ENCODE measurements at regions not wholly inside any gene's neighbourhood (a gene's known extent, or its start where the extent isn't known, plus 50 kb on each side); places are given as distances from the start of the nearest gene placed in this dataset.
"Not testable (repeated sequence)": the region's sequence is repeated elsewhere in the genome, so short reads cannot be mapped to it uniquely, and the experiment has no call there.

- H3K4me3 ChIP-seq = no peak overlapping the region
- TF ChIP-seq, protein P1, sequence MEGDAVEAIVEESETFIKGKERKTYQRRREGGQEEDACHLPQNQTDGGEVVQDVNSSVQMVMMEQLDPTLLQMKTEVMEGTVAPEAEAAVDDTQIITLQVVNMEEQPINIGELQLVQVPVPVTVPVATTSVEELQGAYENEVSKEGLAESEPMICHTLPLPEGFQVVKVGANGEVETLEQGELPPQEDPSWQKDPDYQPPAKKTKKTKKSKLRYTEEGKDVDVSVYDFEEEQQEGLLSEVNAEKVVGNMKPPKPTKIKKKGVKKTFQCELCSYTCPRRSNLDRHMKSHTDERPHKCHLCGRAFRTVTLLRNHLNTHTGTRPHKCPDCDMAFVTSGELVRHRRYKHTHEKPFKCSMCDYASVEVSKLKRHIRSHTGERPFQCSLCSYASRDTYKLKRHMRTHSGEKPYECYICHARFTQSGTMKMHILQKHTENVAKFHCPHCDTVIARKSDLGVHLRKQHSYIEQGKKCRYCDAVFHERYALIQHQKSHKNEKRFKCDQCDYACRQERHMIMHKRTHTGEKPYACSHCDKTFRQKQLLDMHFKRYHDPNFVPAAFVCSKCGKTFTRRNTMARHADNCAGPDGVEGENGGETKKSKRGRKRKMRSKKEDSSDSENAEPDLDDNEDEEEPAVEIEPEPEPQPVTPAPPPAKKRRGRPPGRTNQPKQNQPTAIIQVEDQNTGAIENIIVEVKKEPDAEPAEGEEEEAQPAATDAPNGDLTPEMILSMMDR (IDR thresholded peaks at IDR 0.05) = no peak
- intact Hi-C loops (cut with DNase I) = no loop called here
- H3K36me3 ChIP-seq = no peaks in the 10 kb centered on the region
- H3K4me1 ChIP-seq = peaks cover 9% of the 10 kb centered on the region
- ATAC-seq (no peak), DNase-seq (no peak)
- H3K9me3 ChIP-seq = no peaks in the 10 kb centered on the region
- H3K27ac ChIP-seq = no peak overlapping the region
- H3K27me3 ChIP-seq = no peaks in the 10 kb centered on the region
These were observed 117.1 kb upstream of the PDE1A start for GRCh38 chr2:182543741-182544525.

- no peak overlapping the region for H3K27ac ChIP-seq
- H3K4me1 ChIP-seq = peaks cover 6% of the 10 kb centered on the region
- TF ChIP-seq, protein P1 (IDR thresholded peaks at IDR 0.05) = no peak
- intact Hi-C loops (cut with DNase I) = no loop called here
- H3K27me3 ChIP-seq = no peaks in the 10 kb centered on the region
- H3K4me3 ChIP-seq = no peak overlapping the region
- no peaks in the 10 kb centered on the region for H3K36me3 ChIP-seq
- no peak for DNase-seq
- no peak for ATAC-seq
- no peaks in the 10 kb centered on the region for H3K9me3 ChIP-seq
These were observed 118.8 kb upstream of the PDE1A start for GRCh38 chr2:182545420-182546167.

- Histone ChIP-seq H3K4me3 (no peak overlapping the region), H3K27me3 (no peaks in the 10 kb centered on the region), H3K4me1 (no peaks in the 10 kb centered on the region), H3K36me3 (no peaks in the 10 kb centered on the region), H3K9me3 (no peaks in the 10 kb centered on the region), H3K27ac (no peak overlapping the region)
- intact Hi-C loops (cut with DNase I) = no loop called here
- ATAC-seq = no peak
- TF ChIP-seq, protein P1 (IDR thresholded peaks at IDR 0.05) = no peak
- DNase-seq = no peak
These were observed 121.5 kb upstream of the PDE1A start for GRCh38 chr2:182548031-182548950.

DNA sequence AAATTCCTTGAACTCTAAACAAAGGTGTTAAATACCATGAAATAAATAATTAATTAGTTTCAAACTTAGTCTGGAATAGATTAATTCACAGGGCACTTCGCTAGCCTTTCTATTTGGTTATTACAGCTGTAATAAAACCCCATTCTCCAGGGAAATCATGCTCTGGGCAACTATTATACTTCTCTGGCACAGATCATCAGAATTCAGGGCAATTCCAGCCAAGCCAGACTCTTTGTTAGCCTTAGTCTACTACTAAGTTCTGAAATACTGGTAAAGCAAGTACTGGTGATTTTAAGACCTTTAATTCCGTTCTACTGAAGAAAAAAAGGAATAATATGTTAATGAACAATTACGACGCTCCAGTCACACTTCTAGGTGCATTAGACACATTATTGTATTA, 123.4 kb upstream of the PDE1A start:
- no peak overlapping the region for H3K27ac ChIP-seq
- no peak for DNase-seq
- no peaks in the 10 kb centered on the region for H3K27me3 ChIP-seq
- no peaks in the 10 kb centered on the region for H3K36me3 ChIP-seq
- no peaks in the 10 kb centered on the region for H3K4me1 ChIP-seq
- TF ChIP-seq, protein P1 (IDR thresholded peaks at IDR 0.05) = no peak
- intact Hi-C loops (cut with DNase I) = no loop called here
- H3K4me3 ChIP-seq = no peak overlapping the region
- ATAC-seq = no peak
- H3K9me3 ChIP-seq = no peaks in the 10 kb centered on the region

- H3K4me1 ChIP-seq; H3K36me3 ChIP-seq; H3K27ac ChIP-seq; H3K4me3 ChIP-seq; H3K27me3 ChIP-seq; DNase-seq; ATAC-seq; H3K9me3 ChIP-seq; intact Hi-C loops (cut with DNase I): not testable (repeated sequence)
These were observed 125.4 kb upstream of the PDE1A start for GRCh38 chr2:182552232-182552631.

GRCh38 chr2:182552785-182553184, 125.9 kb upstream of the PDE1A start:
- H3K9me3 ChIP-seq; ATAC-seq; intact Hi-C loops (cut with DNase I); H3K4me3 ChIP-seq; H3K27ac ChIP-seq; H3K4me1 ChIP-seq; DNase-seq; H3K36me3 ChIP-seq; H3K27me3 ChIP-seq: not testable (repeated sequence)

Measured in upper lobe of right lung (tissue), 1 donor.